ENCODE measurements at regions not wholly inside any gene's neighbourhood (a gene's known extent, or its start where the extent isn't known, plus 50 kb on each side); places are given as distances from the start of the nearest gene placed in this dataset.

DNA sequence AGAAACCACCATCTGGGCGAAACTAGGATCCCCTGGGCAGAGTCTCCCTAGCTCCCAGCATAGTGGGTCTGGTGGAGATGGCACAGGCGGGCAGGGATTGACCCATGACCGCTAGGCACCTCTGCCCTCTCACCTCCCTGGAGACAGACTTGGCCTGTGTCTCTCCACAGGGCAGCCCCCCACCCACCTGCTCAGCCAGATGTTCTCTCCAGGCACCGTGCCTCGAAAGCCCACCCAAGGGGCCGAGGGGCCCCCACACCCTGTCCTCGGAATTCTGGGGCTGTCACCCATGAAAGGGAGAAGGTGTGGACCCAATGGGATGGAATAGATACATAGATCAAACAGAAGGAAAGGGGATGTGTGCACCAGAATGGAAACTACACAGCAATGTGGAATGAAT, 229.1 kb upstream of the RTL1 start:
- no peaks in the 10 kb centered on the region for H3K4me1 ChIP-seq
- no peaks in the 10 kb centered on the region for H3K27me3 ChIP-seq
- no peak overlapping the region for H3K4me3 ChIP-seq
- no peaks in the 10 kb centered on the region for H3K36me3 ChIP-seq
- TF ChIP-seq, protein P1, sequence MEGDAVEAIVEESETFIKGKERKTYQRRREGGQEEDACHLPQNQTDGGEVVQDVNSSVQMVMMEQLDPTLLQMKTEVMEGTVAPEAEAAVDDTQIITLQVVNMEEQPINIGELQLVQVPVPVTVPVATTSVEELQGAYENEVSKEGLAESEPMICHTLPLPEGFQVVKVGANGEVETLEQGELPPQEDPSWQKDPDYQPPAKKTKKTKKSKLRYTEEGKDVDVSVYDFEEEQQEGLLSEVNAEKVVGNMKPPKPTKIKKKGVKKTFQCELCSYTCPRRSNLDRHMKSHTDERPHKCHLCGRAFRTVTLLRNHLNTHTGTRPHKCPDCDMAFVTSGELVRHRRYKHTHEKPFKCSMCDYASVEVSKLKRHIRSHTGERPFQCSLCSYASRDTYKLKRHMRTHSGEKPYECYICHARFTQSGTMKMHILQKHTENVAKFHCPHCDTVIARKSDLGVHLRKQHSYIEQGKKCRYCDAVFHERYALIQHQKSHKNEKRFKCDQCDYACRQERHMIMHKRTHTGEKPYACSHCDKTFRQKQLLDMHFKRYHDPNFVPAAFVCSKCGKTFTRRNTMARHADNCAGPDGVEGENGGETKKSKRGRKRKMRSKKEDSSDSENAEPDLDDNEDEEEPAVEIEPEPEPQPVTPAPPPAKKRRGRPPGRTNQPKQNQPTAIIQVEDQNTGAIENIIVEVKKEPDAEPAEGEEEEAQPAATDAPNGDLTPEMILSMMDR (IDR thresholded peaks at IDR 0.05) = no peak
- TF ChIP-seq POLR2A (IDR thresholded peaks at IDR 0.05) = no peak
- no peaks in the 10 kb centered on the region for H3K9me3 ChIP-seq
- DNase-seq = no peak
- intact Hi-C loops (cut with DNase I) = no loop called here
- no peak for ATAC-seq
- WGBS (ENCODE audit: insufficient coverage, low coverage, low lambda C conversion rate, missing lambda C conversion rate) = 48% methylated on average over 6 of the region's 7 CpGs
- no peak overlapping the region for H3K27ac ChIP-seq

- intact Hi-C loops (cut with DNase I) = no loop called here
- Histone ChIP-seq H3K36me3 (no peaks in the 10 kb centered on the region), H3K4me3 (no peak overlapping the region), H3K27ac (no peak overlapping the region), H3K9me3 (no peaks in the 10 kb centered on the region), H3K27me3 (no peaks in the 10 kb centered on the region), H3K4me1 (no peaks in the 10 kb centered on the region)
- no peak for ATAC-seq
- DNase-seq = no peak
- no CpG with 5 or more reads among the region's 8 CpGs for WGBS (ENCODE audit: insufficient coverage, low coverage, low lambda C conversion rate, missing lambda C conversion rate)
- TF ChIP-seq, protein P1 (IDR thresholded peaks at IDR 0.05) = no peak
- no peak for TF ChIP-seq POLR2A (IDR thresholded peaks at IDR 0.05)
Measured at GRCh38 chr14:101133068-101133467, 229.5 kb upstream of the RTL1 start.

- no peak for ATAC-seq
- H3K9me3 ChIP-seq = no peaks in the 10 kb centered on the region
- H3K4me3 ChIP-seq = no peak overlapping the region
- TF ChIP-seq POLR2A (IDR thresholded peaks at IDR 0.05) = no peak
- no peak for DNase-seq
- H3K27ac ChIP-seq = no peak overlapping the region
- H3K4me1 ChIP-seq = no peaks in the 10 kb centered on the region
- no peaks in the 10 kb centered on the region for H3K27me3 ChIP-seq
- intact Hi-C loops (cut with DNase I) = no loop called here
- no peaks in the 10 kb centered on the region for H3K36me3 ChIP-seq
- 69% methylated on average over 8 of the region's 12 CpGs for WGBS (ENCODE audit: insufficient coverage, low coverage, low lambda C conversion rate, missing lambda C conversion rate)
Measured at GRCh38 chr14:101134161-101134631, 230.7 kb upstream of the RTL1 start.

DNA sequence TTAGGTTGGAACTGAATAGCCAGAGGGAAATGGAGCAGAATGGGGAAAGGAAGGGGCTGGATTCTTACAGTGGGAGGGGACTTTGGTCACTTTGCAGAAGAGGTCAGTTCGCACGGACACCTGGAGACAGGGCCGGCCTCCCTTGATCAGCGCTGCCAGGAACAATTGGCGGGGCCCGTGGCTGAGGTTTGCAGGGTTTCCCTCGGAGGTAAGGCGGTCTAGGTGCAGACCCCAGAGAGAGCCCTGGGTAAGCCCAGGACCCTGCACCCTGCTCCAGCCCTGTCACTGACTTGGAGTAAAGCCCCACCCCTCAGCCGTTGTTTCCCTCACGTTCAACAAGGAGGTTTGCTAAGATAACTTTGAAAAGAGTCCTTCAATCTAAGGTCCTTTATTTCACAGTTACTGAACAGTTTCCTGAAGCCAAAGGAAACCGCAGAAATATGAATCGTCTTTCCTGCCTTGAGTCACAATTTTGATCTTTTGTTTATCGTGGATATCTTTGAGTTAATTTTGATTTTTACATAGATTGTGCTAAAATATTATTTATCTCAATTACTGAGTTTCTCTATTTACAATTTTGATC, 231.4 kb upstream of the RTL1 start:
- DNase-seq (peak in 1 of 3 donors; percentile 18), ATAC-seq (no peak)
- no peaks in the 10 kb centered on the region for H3K4me1 ChIP-seq
- H3K36me3 ChIP-seq = no peaks in the 10 kb centered on the region
- TF ChIP-seq POLR2A (IDR thresholded peaks at IDR 0.05) = no peak
- TF ChIP-seq, protein P1 (IDR thresholded peaks at IDR 0.05) = no peak
- H3K27me3 ChIP-seq = no peaks in the 10 kb centered on the region
- no peak overlapping the region for H3K4me3 ChIP-seq
- 47% methylated on average over 12 of the region's 13 CpGs for WGBS (ENCODE audit: insufficient coverage, low coverage, low lambda C conversion rate, missing lambda C conversion rate)
- intact Hi-C loops (cut with DNase I) = no loop called here
- no peaks in the 10 kb centered on the region for H3K9me3 ChIP-seq
- no peak overlapping the region for H3K27ac ChIP-seq

- intact Hi-C loops (cut with DNase I) = no loop called here
- Histone ChIP-seq H3K4me1 (no peaks in the 10 kb centered on the region), H3K27ac (no peak overlapping the region), H3K9me3 (no peaks in the 10 kb centered on the region), H3K36me3 (no peaks in the 10 kb centered on the region), H3K4me3 (no peak overlapping the region), H3K27me3 (no peaks in the 10 kb centered on the region)
- TF ChIP-seq, protein P1 (IDR thresholded peaks at IDR 0.05) = no peak
- no peak for TF ChIP-seq POLR2A (IDR thresholded peaks at IDR 0.05)
- 60% methylated on average over 2 of the region's 10 CpGs for WGBS (ENCODE audit: insufficient coverage, low coverage, low lambda C conversion rate, missing lambda C conversion rate)
- ATAC-seq (no peak), DNase-seq (no peak)
Measured at GRCh38 chr14:101135796-101136742, 232.5 kb upstream of the RTL1 start.

Measured in right lobe of liver (tissue), 6 donors.